Neural progenitor cell (in vitro differentiated cells): ENCODE measurements at regions not wholly inside any gene's neighbourhood (a gene's known extent, or its start where the extent isn't known, plus 50 kb on each side); places are given as distances from the start of the nearest gene placed in this dataset.

ENCODE experiments used
- EZH2 ChIP-seq: fragments of 200-600 bp; sonication (generic); IDR thresholded peaks from 2 replicates; pipeline ENCODE4 v1.6.1; 2017; ENCODE audit warnings: antibody characterized with exemption, mild to moderate bottlenecking, moderate library complexity
- EZH2phosphoT487 ChIP-seq: fragments of 200-600 bp; sonication (generic); IDR thresholded peaks from 2 replicates; pipeline ENCODE4 v1.6.1; 2017; ENCODE audit warnings: antibody characterized with exemption
- TF ChIP-seq, protein P1 (sequence below): fragments of 200-600 bp; sonication (generic); IDR thresholded peaks from 2 replicates; pipeline ENCODE4 v1.5.1; 2017; ENCODE audit warnings: antibody characterized with exemption, mild to moderate bottlenecking

DNA sequence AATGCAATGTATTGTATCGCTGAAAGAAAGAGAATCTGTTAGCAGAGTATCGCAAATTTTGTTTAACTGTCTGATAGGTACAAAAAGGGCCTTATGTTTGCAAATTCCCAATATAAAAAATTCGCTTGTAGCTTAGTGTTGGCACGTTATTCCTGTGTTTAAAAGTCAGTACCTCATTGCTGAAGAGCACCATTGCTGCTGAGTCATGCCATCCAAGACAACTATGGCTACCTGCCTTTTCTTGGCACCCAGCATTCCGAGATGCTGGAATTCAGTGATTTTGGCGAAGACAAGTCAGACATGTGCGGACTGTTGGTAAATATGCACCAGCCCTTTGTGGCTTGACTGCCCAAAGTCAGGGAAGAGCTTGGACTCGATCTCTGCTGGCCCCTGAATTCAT lies 149.5 kb upstream of the EEA1 start:
- TF ChIP-seq, protein P1, sequence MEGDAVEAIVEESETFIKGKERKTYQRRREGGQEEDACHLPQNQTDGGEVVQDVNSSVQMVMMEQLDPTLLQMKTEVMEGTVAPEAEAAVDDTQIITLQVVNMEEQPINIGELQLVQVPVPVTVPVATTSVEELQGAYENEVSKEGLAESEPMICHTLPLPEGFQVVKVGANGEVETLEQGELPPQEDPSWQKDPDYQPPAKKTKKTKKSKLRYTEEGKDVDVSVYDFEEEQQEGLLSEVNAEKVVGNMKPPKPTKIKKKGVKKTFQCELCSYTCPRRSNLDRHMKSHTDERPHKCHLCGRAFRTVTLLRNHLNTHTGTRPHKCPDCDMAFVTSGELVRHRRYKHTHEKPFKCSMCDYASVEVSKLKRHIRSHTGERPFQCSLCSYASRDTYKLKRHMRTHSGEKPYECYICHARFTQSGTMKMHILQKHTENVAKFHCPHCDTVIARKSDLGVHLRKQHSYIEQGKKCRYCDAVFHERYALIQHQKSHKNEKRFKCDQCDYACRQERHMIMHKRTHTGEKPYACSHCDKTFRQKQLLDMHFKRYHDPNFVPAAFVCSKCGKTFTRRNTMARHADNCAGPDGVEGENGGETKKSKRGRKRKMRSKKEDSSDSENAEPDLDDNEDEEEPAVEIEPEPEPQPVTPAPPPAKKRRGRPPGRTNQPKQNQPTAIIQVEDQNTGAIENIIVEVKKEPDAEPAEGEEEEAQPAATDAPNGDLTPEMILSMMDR: no peak
- no peak for TF ChIP-seq EZH2
- no peak for TF ChIP-seq EZH2phosphoT487
